Fibroblast of skin of right biceps (primary cell): ENCODE measurements at regions not wholly inside any gene's neighbourhood (a gene's known extent, or its start where the extent isn't known, plus 50 kb on each side); places are given as distances from the start of the nearest gene placed in this dataset.
A peak's percentile ranks its signal among the peaks of the same experiment; 100 is the strongest.
"Not testable (repeated sequence)": the region's sequence is repeated elsewhere in the genome, so short reads cannot be mapped to it uniquely, and the experiment has no call there.

Experiments used
- DNase-seq: peaks from one replicate; pipeline ENCODE4 v3.0.0-alpha.2; 2013

DNA sequence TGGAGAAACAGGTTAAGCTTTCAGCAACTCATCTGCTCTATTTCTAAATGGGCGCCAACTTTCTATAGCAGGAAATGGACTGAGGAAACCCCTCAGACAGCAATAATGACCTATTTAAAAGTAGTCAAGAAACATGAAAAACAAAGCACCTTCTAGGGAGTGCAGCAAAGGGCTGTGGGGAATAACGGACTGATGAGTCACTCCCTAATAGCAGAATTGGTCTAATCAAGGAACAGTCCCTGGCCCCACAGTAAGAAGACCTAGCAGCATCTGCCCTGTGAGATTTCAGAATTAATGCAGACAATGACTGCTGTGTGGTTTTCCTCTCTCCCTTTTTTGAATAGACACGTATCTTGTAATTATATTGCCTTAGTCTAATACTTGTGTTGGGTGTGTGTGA is 602.9 kb downstream of the IPMK start:
- peak; percentile 1 for DNase-seq

DNA sequence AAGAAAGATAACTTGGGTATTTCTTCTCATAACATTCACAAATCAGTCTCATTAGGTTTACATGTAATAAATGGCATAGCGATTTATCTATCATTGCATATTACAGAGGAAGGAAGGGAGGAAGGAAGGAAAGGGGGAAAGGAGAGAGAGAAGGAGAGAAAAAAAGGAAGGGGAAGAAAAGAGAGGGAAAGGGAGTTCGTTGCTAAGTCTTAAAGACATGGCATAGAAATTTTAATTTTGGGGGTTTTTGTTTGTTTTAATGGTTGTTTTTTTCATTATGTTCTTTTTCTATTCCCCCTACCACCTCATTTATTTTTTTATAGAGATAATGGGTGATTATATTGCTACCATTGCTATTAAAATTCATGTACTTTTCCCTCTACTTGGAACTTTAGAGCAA is 604.3 kb downstream of the IPMK start:
- DNase-seq = no peak

DNA sequence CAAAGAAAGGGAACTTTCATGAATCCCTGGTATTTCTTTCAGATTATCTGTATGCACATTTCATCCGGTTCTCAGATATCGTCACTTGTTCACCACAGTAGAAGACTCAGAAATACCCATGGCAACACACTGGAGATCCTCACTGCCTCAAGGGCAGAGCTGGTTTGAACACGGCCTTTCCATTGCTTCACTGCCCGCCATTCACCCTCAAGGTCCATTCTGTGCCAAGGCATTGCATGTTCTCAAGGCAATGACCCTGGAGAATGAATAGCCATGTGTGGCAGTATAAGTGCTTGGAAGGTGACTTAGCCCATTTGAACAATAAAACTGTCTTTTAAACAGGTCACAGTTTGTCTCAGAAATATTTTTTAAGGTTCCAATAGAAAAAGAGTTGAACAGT is 606.5 kb downstream of the IPMK start:
- DNase-seq = no peak

- DNase-seq = peak; percentile 39
Observed at GRCh38 chr10:57657164-57657765, 610.4 kb downstream of the IPMK start.

GRCh38 chr10:57654856-57655255 is 612.8 kb downstream of the IPMK start:
- DNase-seq = no peak

- DNase-seq = not testable (repeated sequence)
Observed at GRCh38 chr10:57645108-57645507, 622.6 kb downstream of the IPMK start.

DNA sequence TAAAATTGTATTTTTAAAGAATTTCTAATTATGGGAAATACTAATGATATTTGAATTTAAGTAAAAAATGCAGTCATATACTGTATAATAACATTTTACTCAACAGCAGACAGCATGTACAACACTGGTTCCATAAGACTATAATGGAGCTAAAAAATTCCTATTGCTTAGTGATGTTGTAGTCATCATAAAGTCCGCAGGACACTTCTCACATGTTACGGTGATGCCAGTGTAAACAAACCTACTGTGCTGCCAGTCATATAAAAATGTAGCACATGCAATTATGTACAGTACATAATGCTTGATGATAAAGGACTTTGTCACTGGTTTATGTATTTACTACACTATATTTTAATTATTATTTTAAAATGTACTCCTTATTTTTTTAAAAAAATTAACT is 629.3 kb downstream of the IPMK start:
- DNase-seq = no peak

DNA sequence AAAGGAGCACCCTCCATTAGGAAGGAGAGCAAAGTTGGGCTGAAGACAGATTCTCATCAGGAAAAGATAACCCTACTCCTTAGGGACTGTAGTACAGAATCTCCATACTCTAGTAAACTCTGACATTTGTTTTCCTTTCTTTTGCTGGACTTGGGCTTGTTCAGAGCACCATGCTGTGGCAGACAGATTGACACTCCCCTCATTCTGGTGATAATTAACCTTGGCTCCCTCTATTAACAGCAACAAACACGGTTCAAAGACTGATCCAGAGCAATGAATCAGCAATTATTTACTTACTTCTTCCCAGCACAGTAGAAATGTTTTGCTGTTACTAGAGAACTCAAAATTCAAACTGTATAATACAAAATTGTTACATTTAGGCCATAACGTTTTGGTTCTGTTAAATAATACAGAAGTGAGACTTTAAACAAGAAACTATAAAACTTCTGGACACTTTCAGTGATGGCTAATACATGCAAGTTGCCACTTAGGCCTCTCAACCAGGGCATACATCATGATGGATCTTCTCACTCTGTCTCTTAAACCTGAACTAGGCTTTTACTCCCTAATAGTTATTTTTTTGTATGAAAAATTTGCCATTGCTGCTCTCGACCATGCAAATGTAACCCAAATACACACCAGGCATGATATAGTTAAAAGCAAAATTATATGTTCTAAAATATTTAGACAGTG is 639.0 kb downstream of the IPMK start:
- no peak for DNase-seq

DNA sequence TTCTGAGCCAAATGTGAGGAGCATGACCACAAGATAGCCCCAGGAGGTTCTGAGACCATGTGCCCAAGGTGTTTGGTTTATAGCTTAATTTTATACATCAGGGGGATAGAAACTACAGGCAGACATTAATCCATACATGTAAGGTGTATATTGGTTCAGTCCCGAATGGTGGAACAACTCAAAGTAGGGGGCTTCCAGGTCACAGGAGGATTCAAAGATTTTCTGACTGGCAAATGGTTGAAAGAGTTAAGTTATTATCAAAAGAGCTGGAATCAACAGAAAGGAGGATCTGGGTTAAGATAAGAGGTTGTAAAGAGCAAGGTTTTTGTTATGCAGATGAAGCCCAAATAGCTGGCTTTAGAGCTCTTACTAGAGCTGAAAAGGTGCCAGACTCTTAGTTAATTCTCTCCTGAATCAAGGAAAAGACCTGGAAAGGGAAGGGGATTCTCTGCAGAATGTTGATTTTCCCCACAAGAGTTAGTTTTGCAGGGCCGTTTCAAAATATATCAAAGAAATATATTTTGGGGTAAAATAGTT is 640.0 kb downstream of the IPMK start:
- no peak for DNase-seq

DNA sequence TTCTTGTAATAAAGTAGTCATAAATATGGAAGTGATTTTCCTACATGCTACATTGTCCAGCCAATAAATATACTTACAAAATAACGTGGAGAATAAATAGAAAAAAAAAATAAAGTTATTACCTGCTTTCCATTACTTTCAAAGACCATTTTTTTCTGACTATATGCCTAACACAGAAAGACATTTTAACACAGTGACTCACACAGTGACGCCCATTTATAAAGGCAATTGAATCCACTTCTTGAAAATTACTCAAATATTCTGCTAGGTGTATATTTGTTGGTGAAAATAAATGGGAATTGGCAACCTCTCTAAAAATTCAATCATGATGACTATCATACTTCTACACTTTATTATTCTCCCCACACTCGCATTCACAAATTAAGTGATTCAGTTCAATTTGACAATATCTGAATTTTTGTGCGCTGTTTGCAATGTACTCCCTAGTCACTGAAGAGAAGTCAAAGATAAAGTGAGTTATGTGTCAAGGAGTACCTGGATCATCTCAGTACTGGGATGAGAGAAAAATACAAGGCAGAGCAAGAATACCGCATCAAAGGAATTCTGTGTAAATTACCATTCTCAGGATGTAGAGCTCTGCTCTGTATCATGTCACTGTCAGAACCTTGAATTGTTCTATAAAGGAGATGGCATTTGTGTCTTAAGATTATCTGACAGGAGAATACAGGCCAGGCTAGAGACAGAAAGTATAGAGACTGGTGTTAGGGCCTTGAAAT is 642.7 kb downstream of the IPMK start:
- DNase-seq = no peak

- no peak for DNase-seq
Observed at GRCh38 chr10:57624066-57624465, 643.6 kb downstream of the IPMK start.

- DNase-seq = no peak
Observed at GRCh38 chr10:57621466-57621865, 646.2 kb downstream of the IPMK start.

DNA sequence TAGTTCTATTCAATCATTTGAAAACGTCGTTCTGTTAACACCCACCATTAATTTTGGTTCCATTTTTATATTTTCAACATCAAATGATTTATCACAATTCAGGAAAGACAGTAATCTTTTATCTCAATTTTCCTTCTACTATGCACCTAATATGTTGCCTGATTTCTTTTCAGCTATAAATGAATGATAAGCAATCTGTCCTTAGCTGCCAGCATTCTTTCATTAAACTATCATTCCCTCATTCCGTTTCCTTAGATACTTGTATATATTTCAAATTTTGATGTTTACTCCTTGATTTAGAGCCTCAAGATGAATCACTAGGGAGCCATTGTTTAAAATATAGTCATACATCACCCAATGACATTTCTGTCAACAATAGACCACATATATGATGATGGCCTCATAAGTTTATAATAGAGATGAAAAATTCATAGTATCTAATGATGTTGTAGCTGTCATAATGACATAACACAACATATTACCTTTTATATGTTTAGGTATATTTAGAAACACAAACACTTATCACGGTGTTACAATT is 661.7 kb downstream of the IPMK start:
- DNase-seq = no peak

- DNase-seq = no peak
Observed at GRCh38 chr10:57599440-57599839, 668.3 kb downstream of the IPMK start.

DNA sequence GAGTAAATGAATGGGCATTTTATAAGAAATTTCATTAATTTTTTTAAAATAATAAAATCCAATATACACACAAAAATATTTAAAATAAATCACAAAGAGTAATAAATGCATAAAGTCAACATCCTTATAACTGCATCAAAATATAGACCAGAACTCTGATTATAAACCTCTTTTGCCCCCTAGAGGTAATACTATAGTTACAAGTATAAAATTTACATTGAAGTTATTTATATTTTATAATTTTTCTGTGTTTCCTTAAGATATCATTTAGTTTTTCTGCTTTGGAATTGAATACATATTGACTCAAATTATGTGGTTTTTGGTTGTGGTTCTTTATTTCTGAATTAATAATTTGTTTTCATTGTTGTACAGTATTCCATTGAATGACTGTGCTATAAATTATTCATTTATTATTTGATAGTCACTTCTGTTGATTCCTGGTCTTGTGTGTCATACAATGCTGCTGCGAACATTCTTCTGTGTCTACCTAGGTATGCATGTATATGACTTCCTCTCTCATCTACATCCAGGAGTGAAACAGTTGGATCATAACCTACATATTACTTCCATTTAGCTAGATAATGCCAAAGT is 673.6 kb downstream of the IPMK start:
- no peak for DNase-seq

DNA sequence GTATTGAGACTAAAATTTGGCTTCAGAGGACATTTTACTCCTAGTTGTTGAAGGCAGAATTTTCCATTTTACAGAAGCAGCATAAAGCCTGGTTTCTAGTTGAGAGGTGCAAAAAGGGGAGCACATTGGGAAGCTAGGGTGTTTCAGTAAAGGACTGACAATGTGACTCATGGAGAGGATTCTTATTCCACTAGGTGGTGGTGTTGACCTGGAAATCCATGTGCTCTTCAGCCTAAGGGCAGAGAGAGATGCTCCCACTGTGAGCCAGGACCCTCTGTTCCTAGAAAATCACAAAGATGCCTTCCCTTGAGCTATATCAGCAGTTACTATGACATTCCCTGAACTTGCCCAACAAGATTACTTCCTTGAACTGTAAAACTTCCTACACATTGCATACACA is 687.8 kb downstream of the IPMK start:
- peak; percentile 11 for DNase-seq

- DNase-seq = no peak
Observed at GRCh38 chr10:57562211-57562610, 705.5 kb downstream of the IPMK start.

DNA sequence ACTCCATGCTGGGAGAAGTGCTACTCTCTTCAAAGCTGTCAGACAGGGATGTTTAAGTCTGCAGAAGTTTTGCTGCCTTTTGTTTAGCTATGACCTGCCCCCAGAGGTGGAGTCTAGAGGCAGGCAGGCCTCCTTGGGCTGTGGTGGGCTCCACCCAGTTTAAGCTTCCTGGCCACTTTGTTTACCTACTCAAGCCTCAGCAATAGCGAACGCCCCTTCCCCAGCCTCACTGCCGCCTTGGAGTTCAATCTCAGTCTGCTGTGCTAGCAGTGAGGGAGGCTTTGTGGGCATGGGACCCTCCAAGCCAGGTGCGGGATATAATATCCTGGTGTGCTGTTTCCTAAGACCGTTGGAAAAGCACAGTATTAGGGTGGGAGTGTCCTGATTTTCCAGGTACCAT is 715.9 kb downstream of the IPMK start:
- not testable (repeated sequence) for DNase-seq

DNA sequence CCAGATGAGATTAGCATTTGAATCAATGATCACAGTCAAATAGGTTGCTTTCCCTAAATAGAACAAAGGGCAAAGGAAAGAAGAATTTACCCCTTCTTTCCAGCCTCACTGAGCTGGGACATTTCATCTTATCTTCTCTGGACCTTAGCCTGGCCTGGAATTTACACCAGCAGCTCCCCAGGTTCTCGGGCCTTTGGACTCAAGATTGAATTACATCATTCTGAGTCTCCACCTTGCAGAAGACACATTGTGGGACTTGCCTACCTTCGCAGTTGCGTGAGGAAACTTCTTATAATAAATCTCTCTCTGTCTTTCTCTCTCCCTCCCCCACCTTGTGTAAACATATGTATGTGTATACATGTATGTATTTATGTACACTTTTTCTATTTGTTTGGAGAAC is 732.4 kb downstream of the IPMK start:
- no peak for DNase-seq

- DNase-seq = no peak
Observed at GRCh38 chr10:57513637-57514036, 754.1 kb downstream of the IPMK start.

DNA sequence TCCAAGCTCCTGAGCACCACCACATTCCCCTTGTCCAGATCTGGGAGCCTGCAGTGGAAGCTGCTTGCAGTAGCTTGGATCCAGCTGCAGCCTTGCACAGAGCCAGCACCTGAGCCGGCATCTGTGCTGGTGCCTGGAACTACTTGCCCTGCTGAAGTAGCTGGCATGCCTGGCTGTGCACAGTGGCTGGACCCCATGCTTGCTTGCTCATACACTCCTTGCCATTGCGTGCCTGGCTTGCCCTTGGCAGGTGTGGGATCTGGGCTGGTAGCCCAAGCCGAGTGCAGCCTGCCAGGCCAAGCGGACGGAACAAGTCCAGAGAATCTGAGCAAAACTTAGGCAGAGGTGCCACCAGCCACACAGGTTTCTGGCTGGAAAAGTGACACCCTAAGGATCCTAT is 759.9 kb downstream of the IPMK start:
- DNase-seq = no peak

GRCh38 chr10:57506414-57507094 is 761.1 kb downstream of the IPMK start:
- DNase-seq = no peak

GRCh38 chr10:57494486-57494885 is 773.2 kb downstream of the IPMK start:
- DNase-seq = no peak
